ENCODE measurements at regions not wholly inside any gene's neighbourhood (a gene's known extent, or its start where the extent isn't known, plus 50 kb on each side); places are given as distances from the start of the nearest gene placed in this dataset.
A peak's percentile ranks its signal among the peaks of the same experiment; 100 is the strongest.

- TF ChIP-seq SPI1 (IDR thresholded peaks at IDR 0.05; ENCODE audit: borderline replicate concordance, low read depth): no peak
- no peak for TF ChIP-seq CTCF (IDR thresholded peaks at IDR 0.05; ENCODE audit: insufficient read depth, low read length)
- no peak for TF ChIP-seq REST (IDR thresholded peaks at IDR 0.05; ENCODE audit: insufficient replicate concordance, low read depth)
- no peak for TF ChIP-seq POLR2AphosphoS5 (IDR thresholded peaks at IDR 0.05; ENCODE audit: low read depth)
- no peak for TF ChIP-seq GABPA (IDR thresholded peaks at IDR 0.05; ENCODE audit: low read depth)
- no peak overlapping the region for H3K4me3 ChIP-seq (replicated peaks; ENCODE audit: insufficient read depth, low read length)
- peaks cover 2% of the 10 kb centered on the region for H3K27me3 ChIP-seq (ENCODE audit: insufficient read depth, poor library complexity, severe bottlenecking)
- DNase-seq (ENCODE audit: low read depth in 1 of 2, low spot score in 1 of 2): no peak
- no peak overlapping the region for H3K27ac ChIP-seq (replicated peaks)
These were observed 152.0 kb upstream of the SLC28A3 start for GRCh38 chr9:84492366-84493159.

- Histone ChIP-seq H3K27me3 (ENCODE audit: insufficient read depth, poor library complexity, severe bottlenecking) (peaks cover 2% of the 10 kb centered on the region), H3K4me3 (replicated peaks; ENCODE audit: insufficient read depth, low read length) (no peak overlapping the region), H3K27ac (replicated peaks) (no peak overlapping the region)
- TF ChIP-seq REST (IDR thresholded peaks at IDR 0.05; ENCODE audit: insufficient replicate concordance, low read depth) (no peak), SPI1 (IDR thresholded peaks at IDR 0.05; ENCODE audit: borderline replicate concordance, low read depth) (peak; percentile 14; the same call in 1 of the 2 replicates)
- DNase-seq (ENCODE audit: low read depth in 1 of 2, low spot score in 1 of 2): no peak
These were observed 152.9 kb upstream of the SLC28A3 start for GRCh38 chr9:84493284-84493947.

- no peak overlapping the region for H3K27ac ChIP-seq (replicated peaks)
- no peak overlapping the region for H3K4me3 ChIP-seq (replicated peaks; ENCODE audit: insufficient read depth, low read length)
- no peak for DNase-seq (ENCODE audit: low read depth in 1 of 2, low spot score in 1 of 2)
- no peak for TF ChIP-seq POLR2AphosphoS5 (IDR thresholded peaks at IDR 0.05; ENCODE audit: low read depth)
- no peak for TF ChIP-seq SPI1 (IDR thresholded peaks at IDR 0.05; ENCODE audit: borderline replicate concordance, low read depth)
- no peak for TF ChIP-seq REST (IDR thresholded peaks at IDR 0.05; ENCODE audit: insufficient replicate concordance, low read depth)
- no peak for TF ChIP-seq CTCF (IDR thresholded peaks at IDR 0.05; ENCODE audit: insufficient read depth, low read length)
- no peaks in the 10 kb centered on the region for H3K27me3 ChIP-seq (ENCODE audit: insufficient read depth, poor library complexity, severe bottlenecking)
These were observed 159.5 kb upstream of the SLC28A3 start for GRCh38 chr9:84499969-84500582.

All from HL-60 (cell line).